GM18870 (cell line): ENCODE measurements at regions not wholly inside any gene's neighbourhood (a gene's known extent, or its start where the extent isn't known, plus 50 kb on each side); places are given as distances from the start of the nearest gene placed in this dataset.

Experiments used
- ATAC-seq: cut with Tn5 transposase; IDR thresholded peaks from one replicate; pipeline ENCODE4 v1.9.1; 2021; ENCODE audit warnings: moderate library complexity; ENCODE audit not compliant: unreplicated experiment

DNA sequence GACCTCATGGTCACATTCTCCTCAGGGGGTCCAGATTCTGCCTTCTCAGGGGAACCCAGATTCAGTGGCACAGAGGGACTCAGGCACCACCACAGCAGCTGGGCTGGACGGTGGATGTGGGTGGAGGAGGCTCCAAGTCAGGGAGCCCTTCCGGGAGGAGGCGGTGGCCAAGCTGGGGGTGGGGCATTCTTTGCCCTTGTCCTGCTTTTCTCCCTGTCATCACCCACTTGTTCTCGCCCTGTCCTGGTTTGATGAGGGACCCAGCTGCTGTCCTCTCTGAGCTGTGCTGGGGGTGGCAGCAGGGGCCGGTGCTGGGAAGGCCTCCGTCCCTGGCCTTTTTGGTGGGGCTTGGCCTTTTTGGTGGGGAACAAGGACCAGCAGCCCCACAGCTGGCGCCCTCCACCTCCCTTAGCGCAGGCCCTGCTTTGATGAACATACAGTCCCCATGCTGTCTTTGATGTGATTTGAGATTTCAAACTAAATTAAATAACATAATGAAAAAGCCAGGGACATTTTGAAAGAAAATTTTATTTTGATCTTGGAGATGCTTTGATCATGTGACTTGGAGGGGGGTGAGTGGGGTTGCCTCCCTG, 1168.2 kb downstream of the BRD1 start:
- ATAC-seq, result no peak

DNA sequence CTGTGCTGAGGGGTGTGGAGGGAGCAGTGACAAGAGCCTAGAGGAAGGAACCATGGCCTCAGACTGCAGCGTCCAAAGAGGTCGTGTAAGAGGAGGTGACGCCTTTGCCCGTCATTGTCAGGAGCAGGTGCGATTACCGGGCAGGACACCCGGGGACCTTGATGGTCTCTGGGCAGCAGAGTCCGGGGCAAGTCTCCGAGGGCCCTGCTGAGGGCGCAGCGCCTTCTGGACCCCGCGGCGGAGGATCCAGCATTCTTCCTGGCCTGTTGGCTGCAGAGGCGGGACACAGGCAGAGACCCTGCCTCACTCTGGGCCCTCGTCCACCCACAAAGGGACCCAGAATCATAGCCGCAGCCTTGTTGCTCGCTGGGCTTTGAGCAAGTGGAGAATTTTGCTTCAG, 1168.8 kb downstream of the BRD1 start:
- no peak for ATAC-seq

DNA sequence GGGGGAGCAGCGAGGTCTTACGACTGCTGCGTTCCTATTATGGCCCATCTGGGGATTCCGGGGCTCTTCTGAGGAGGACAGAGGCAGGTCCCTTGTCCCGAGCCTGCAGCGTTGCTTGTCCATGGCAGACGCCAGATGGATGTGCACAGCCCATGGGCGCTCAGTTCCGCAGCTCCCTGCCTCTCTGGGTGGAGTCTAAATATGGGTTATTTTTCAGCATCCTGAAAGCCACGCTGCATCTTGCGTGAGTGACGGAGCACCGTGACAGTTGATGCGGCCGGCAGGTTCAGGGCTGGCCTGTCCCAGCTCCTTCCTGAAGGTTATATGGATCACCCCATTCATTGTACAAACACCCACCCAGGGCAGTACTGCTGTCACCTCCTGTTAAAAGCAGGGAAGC, 1169.4 kb downstream of the BRD1 start:
- ATAC-seq, result no peak

DNA sequence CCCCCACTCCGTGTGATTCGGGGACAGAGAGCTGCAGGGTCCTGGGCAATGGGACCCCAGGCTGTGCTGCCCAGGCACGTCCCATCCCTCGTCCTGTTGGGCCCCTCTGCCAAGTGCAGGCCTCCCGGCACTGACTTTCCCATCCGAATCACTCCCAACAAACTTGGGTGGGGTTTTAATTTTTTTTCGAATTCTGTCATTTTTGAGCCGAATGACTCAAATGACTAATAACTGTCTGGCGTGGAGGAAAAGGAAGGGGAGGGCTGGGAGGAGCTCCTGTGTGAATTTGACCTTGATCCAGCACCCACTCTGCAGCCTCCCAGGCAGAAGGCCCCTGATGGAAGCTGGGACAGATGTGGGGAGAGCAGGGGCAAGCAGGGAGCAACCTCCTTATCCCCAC, 1173.2 kb downstream of the BRD1 start:
- ATAC-seq, result no peak

- no peak for ATAC-seq
These were observed 1173.7 kb downstream of the BRD1 start for GRCh38 chr22:48653929-48654328.

- ATAC-seq, result no peak
These were observed 1174.4 kb downstream of the BRD1 start for GRCh38 chr22:48653306-48653705.

DNA sequence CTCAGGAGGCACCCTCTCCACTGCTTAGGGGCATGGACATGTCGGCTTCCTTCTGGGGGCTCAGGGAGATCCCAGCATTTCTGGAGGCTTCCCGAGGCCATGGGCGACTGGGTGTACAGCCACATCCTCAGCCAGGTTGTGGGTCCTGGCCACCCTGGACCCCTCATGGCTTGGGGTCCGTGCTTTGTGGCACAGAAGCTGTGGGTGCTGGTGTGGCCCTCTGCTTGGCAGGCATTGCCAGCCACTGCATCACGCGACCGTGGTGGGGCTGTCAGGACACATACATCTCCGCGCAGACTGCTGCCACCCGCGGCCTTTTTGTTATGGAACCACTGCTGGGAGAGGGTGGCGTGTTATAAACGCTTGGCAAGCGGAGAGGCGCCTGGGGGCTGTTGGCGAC, 1174.9 kb downstream of the BRD1 start:
- ATAC-seq, result no peak

DNA sequence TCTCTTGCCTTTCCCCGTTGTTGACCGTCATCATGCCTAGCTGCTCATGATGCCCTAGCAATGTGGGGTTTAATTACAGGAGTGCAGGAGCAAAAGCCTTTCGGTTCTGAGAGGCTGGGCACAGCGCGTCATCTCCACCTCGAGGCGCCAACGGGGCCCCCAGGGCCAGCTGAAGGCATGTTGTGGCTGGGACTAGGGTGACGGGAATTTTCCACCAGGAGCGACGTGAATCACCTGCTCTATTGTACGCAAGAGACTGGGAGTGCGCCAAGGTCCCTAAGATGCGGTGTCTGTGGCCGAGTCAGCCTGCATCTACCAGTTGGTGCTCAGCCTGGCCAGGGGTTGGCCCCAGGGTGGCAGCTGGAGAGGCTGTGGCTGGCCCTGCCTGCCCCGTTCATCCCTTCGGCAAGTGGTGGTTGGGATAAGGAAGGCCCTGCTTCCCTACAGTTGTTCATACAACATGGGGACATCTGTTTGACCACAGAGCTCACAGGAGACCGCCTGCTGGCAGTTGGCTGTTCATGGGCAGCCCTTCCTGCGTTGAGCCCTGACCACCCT, 1175.6 kb downstream of the BRD1 start:
- no peak for ATAC-seq

DNA sequence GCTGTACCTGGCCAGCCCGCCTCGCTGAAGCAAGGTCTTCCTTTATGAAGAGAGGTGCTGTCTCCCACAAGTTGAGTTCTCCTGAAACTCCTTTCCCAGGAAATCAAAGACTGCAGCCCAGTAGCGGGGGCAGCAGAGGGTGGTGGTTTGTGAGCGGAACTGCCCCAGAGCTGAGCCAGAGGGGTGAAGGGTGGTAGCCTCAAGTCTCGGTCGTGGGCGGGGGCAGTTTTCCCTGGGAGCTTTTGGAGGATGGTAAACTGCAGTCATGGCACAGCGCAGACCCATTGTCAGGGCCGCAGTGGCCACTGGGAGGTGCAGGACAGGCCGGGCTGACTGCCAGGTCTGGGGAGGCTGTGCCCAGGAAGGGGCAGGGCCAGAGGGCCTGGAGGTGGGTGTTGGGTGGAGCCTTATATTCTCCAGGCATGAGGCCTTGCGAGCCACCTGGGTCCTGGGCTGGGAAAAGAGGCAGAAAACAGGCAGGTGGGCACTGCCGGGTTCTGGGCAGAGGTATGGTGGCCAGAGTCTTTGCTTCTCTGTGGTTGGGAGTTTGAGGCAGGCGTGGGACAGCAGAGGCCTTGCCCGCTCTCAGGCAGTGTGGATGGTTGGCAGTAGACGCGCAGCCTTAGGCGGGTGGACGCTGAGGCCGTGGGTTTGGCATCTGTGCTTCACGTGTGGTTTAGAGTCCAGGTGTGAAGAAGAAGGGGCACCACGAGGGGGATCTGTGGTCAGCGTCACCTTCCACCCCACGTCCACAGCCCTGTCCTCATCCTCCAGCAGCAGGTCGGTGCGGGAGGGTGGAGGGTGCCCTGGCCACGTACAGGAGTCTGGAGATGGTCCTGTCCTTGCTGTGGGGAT, 1176.4 kb downstream of the BRD1 start:
- no peak for ATAC-seq

DNA sequence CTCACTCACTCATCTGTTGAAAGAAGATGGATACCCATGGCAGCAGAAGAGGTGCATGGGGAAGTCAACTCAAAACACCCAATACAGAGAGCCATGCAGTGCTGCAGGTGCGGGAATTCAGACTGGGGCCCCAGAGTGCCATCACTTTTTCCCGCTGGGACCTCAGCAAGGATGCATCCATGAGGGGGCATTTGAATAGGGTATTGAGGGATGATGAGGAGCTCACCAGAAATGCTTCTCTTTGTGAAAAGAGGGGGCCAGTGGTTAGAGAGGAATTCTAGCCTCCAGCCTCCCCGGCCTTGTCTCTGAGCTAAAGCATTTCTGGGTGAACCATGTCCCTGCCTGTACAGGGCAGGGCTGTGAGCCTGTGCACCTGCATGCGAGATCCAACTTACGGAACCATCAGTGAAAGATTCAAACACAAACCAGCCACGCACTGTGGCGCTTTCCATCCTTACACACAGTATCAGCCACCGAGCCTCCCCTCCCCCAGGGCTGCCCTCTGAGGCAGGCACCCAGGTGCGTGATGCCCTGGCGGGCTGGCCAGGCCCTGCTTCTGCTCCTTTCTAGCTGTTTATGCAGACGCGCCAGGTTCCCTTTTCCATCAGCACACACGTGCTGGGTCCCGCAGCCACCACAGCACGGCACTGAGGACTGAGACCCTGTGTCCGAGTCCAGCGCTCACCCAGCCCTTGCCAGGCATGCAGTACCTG, 1177.2 kb downstream of the BRD1 start:
- no peak for ATAC-seq

GRCh38 chr22:48649466-48649865, 1178.2 kb downstream of the BRD1 start:
- no peak for ATAC-seq

- no peak for ATAC-seq
These were observed 1178.6 kb downstream of the BRD1 start for GRCh38 chr22:48649031-48649430.

DNA sequence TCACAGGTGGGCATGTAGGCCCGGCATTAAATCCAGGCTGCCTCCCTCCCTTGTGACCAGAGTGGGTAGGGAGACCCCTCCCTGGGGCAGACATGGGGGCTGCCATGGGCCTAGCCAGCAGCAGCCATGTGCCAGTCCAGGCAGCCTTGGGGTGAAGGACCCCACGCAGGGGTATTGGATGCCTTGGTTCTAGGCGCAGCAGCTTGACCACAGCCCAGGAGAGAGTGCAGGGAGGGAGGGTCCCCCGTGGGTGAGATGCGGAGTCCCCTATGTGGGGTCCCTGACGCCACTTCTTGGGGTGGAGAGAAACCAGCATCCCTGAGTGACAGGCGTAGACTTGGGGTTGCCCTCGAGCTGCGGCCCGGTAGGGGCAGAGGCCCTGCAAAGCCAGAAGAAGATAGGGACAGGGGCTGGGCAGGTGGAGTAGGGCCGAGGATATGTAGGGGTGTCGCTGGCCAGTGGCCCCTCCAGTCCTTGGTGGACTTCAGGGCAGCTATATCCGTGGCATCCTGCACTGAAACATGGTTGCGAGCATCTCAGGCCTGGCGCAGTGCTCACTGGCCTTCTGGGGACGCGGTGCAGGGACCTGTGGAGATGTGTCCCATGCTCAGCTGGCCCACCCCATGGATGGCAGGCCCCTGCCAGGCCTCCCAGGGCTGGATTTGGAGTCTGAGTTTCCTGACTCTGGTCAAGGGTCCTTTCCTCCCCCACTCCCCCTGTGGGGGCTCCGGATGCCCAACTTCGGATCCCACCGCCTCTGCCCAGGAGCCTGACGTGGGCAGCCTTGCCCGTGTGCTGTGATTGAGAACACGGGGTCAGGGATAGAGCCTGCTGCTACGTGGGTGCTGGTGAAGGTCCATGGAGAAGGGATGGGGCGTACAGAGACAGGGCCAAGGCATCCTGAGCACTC, 1179.8 kb downstream of the BRD1 start:
- no peak for ATAC-seq

DNA sequence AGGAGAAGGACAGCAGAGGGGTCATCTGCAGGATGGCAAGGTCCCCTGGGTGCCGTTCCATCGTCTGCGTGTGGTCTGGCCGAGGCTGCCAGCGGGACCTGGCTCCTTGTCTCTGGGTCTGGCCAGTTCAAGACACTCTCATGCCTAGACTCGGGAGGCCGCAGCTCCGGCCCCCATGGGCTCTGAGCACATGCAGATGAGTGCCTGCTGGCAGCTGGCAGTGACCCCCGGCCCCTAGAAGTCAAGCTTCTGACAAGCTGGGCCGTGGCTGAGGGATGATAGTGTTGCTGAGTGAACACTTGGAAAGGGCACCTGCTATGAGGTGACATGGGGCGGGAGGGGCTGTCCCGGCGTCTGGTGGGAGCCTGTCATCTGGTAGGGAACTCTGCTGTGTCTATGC, 1180.6 kb downstream of the BRD1 start:
- ATAC-seq, result no peak

- ATAC-seq, result no peak
These were observed 1181.3 kb downstream of the BRD1 start for GRCh38 chr22:48646216-48646925.

GRCh38 chr22:48645766-48646165, 1181.9 kb downstream of the BRD1 start:
- no peak for ATAC-seq

DNA sequence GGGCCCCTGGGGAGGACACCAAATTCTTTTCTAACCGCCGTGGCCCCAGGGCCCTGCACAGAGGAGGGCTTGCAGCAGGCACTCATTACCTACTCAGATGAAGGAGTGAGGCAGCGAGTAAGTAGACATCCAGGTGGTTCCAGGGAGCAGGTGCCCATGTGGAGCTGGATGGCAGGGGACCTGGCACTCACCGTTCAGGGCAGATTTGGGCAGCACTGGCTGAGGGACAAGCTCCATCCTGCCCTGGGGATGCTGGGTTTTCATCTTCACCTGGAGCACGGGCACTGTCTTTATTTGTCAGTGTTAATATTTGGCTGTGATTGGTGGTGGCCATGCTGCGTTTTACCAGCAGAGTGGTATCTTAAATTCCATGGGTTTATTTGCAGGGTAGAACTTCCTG, 1182.7 kb downstream of the BRD1 start:
- ATAC-seq, result no peak

- no peak for ATAC-seq
These were observed 1183.6 kb downstream of the BRD1 start for GRCh38 chr22:48644108-48644507.

DNA sequence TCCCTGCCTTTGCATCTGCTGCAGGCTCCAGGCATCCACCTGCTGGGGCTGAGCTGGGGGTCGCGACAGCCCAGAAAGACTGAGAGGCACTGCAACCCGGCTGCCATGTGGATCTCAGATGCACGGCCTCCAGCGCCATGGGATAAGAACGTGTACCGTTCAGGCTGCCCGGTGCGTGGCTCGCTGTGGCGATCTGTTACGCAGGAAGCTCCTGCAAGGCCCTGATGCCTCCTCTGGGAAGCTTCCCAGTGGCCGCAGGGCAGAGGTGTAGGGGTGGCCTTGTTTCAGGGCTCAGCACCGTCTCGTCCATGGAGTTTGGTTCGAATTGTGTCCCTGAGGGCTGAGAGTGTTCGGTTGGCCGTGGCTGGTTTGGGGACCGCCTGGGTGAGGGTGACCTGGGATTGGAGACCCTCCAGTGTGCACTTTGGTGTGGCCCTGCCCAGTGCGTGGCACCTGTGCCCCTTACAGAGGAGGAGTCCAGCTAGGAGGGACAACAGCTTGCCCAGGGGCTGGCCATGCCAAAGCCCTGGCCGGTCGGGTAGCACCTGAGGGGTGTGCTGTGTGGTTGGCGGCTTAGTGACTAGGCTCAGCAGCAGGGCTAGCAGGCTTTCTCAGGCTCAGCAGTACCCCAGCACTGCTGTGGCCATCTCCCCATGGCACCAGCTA, 1184.5 kb downstream of the BRD1 start:
- ATAC-seq, result no peak

- no peak for ATAC-seq
These were observed 1185.1 kb downstream of the BRD1 start for GRCh38 chr22:48642550-48642949.
